ENCODE measurements at regions not wholly inside any gene's neighbourhood (a gene's known extent, or its start where the extent isn't known, plus 50 kb on each side); places are given as distances from the start of the nearest gene placed in this dataset.

DNA sequence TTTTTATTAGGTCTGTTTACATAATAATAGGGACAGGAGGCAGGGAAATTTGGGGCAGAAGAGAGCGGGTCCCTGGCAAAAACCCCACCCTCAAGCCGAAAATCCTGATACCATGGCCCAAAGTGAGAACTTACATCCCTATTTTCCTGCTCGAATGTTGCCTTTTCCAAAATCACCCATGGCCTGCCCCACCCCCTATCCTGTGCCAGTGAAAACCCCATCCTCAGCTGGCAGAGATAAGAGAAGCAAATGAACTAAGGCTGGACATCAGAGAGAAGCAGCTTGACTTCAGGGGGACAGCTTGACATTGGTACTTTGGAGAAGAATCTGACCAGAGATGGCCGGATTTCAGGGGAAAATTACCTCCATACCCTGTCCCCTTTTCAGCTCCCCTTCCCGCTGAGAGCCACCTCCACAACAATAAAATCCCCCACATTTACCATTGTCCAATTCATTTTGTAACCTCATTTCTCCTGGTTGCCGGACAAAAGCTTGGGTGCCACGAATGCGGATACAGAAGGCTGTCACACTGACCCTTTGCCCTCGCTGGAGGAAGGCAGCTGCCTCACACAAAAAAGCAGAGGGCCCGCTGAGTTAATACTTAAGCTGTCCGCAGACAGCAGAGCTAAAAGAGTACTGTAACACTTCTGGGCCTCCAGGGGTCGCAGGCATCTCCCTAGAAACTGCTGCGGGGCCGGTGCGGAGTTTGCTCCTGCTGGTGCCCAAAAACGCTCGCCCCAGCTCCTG lies 196.2 kb downstream of the SNCA start:
- TF ChIP-seq, protein P1, sequence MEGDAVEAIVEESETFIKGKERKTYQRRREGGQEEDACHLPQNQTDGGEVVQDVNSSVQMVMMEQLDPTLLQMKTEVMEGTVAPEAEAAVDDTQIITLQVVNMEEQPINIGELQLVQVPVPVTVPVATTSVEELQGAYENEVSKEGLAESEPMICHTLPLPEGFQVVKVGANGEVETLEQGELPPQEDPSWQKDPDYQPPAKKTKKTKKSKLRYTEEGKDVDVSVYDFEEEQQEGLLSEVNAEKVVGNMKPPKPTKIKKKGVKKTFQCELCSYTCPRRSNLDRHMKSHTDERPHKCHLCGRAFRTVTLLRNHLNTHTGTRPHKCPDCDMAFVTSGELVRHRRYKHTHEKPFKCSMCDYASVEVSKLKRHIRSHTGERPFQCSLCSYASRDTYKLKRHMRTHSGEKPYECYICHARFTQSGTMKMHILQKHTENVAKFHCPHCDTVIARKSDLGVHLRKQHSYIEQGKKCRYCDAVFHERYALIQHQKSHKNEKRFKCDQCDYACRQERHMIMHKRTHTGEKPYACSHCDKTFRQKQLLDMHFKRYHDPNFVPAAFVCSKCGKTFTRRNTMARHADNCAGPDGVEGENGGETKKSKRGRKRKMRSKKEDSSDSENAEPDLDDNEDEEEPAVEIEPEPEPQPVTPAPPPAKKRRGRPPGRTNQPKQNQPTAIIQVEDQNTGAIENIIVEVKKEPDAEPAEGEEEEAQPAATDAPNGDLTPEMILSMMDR (IDR thresholded peaks at IDR 0.05; ENCODE audit: low read length): peak; percentile 50
- no peak for TF ChIP-seq EZH2 (optimal IDR thresholded peaks at IDR 0.05; ENCODE audit: low read depth, low read length)
- no peak for TF ChIP-seq EZH2phosphoT487 (IDR thresholded peaks at IDR 0.05; ENCODE audit: low read length)

Data from MM.1S (cell line).